Keratinocyte (primary cell): ENCODE measurements at regions not wholly inside any gene's neighbourhood (a gene's known extent, or its start where the extent isn't known, plus 50 kb on each side); places are given as distances from the start of the nearest gene placed in this dataset.

Source experiments
- EZH2 ChIP-seq: IDR thresholded peaks from one replicate; pipeline ENCODE4 v1.6.1; 2012; ENCODE audit warnings: inconsistent platforms, mild to moderate bottlenecking, low read length, moderate library complexity
- TF ChIP-seq, protein P1 (sequence below), 3 experiments: IDR thresholded peaks in 1 of 3; conservative IDR thresholded peaks in 1 of 3; optimal IDR thresholded peaks in 1 of 3; 2 replicates in 2 of 3; 3 replicates in 1 of 3; pipeline versions ENCODE3 to v1.5.1; 2011; ENCODE audit warnings: low read length in 3 of 3, mild to moderate bottlenecking in 3 of 3, moderate library complexity in 2 of 3, control low read depth in 1 of 3, inconsistent platforms in 1 of 3; ENCODE audit not compliant: insufficient read depth in 2 of 3; ENCODE audit errors: extremely low read depth in 1 of 3

- TF ChIP-seq, protein P1, sequence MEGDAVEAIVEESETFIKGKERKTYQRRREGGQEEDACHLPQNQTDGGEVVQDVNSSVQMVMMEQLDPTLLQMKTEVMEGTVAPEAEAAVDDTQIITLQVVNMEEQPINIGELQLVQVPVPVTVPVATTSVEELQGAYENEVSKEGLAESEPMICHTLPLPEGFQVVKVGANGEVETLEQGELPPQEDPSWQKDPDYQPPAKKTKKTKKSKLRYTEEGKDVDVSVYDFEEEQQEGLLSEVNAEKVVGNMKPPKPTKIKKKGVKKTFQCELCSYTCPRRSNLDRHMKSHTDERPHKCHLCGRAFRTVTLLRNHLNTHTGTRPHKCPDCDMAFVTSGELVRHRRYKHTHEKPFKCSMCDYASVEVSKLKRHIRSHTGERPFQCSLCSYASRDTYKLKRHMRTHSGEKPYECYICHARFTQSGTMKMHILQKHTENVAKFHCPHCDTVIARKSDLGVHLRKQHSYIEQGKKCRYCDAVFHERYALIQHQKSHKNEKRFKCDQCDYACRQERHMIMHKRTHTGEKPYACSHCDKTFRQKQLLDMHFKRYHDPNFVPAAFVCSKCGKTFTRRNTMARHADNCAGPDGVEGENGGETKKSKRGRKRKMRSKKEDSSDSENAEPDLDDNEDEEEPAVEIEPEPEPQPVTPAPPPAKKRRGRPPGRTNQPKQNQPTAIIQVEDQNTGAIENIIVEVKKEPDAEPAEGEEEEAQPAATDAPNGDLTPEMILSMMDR (optimal IDR thresholded peaks at IDR 0.05 in 1 of 3, IDR thresholded peaks at IDR 0.05 in 1 of 3, conservative IDR thresholded peaks at IDR 0.05 in 1 of 3; ENCODE audit: extremely low read depth in 1 of 3, insufficient read depth in 2 of 3, low read length in 3 of 3) = no peak
- no peak for TF ChIP-seq EZH2
These were observed 455.2 kb upstream of the RUNX1 start for GRCh38 chr21:35504277-35504676.
